CD4-positive, alpha-beta T cell (primary cell): ENCODE measurements at regions not wholly inside any gene's neighbourhood (a gene's known extent, or its start where the extent isn't known, plus 50 kb on each side); places are given as distances from the start of the nearest gene placed in this dataset.

Source experiments
- ATAC-seq: fragments of 200-7000 bp; cut with Tn5 transposase; one replicate; pipeline ENCODE4 v1.10.0; 2022; ENCODE audit warnings: mild to moderate bottlenecking; ENCODE audit not compliant: poor library complexity
- CTCF ChIA-PET: fragments of 350-600 bp; sonication (Branson Sonifier 250); formaldehyde crosslinking; loops from one replicate; lab custom pipeline; 2021; ENCODE audit warnings: antibody characterized with exemption, inconsistent platforms; lab: Charles Lee
- POLR2A ChIA-PET: fragments of 350-600 bp; sonication (Branson Sonifier 250); formaldehyde crosslinking; loops from one replicate; lab custom pipeline; 2021; ENCODE audit warnings: antibody characterized with exemption, inconsistent platforms; lab: Charles Lee
- DNase-seq, 14 experiments: peaks; one replicate each; pipeline ENCODE4 v3.0.0-alpha.2; 2013 to 2020; ENCODE audit warnings: mixed read lengths in 2 of 14
- H3K27ac ChIP-seq, 2 donors: one replicate each; pipeline versions ENCODE4 v1.5.1 to v1.7.0; 2013; ENCODE audit warnings: low read length in 2 of 2, low read depth in 1 of 2, mild to moderate bottlenecking in 1 of 2
- H3K27me3 ChIP-seq, 2 experiments: 1 replicate in 1 of 2; 2 replicates in 1 of 2; pipeline versions ENCODE4 v1.6.1 to v1.7.0; 2013; ENCODE audit warnings: low read length in 2 of 2, control low read depth in 1 of 2, mild to moderate bottlenecking in 1 of 2, moderate library complexity in 1 of 2; ENCODE audit not compliant: insufficient read depth in 2 of 2, control insufficient read depth in 1 of 2
- H3K36me3 ChIP-seq: one replicate; pipeline ENCODE4 v1.6.1; 2013; ENCODE audit warnings: low read length, control low read depth; ENCODE audit not compliant: insufficient read depth
- H3K4me1 ChIP-seq: one replicate; pipeline ENCODE4 v1.6.1; 2013; ENCODE audit warnings: low read length, control low read depth; ENCODE audit not compliant: insufficient read depth
- H3K4me3 ChIP-seq: one replicate; pipeline ENCODE4 v1.5.1; 2013; ENCODE audit warnings: mild to moderate bottlenecking, low read length, moderate library complexity
- H3K9me3 ChIP-seq, 2 experiments: 1 replicate in 1 of 2; 2 replicates in 1 of 2; pipeline versions ENCODE4 v1.6.1 to v1.7.0; 2013; ENCODE audit warnings: low read length in 2 of 2, mild to moderate bottlenecking in 2 of 2, control low read depth in 1 of 2, moderate library complexity in 1 of 2; ENCODE audit not compliant: control insufficient read depth in 1 of 2, insufficient read depth in 1 of 2
- H3K27ac Mint-ChIP-seq: one replicate; pipeline ENCODE4 v1.8.0; 2020; ENCODE audit warnings: mixed read lengths
- H3K27me3 Mint-ChIP-seq: one replicate; pipeline ENCODE4 v1.8.0; 2021; ENCODE audit warnings: mixed read lengths
- H3K36me3 Mint-ChIP-seq: one replicate; pipeline ENCODE4 v1.8.0; 2021; ENCODE audit warnings: low read depth, mixed read lengths
- H3K4me1 Mint-ChIP-seq: one replicate; pipeline ENCODE4 v1.8.0; 2021; ENCODE audit warnings: low read depth, mixed read lengths
- H3K4me3 Mint-ChIP-seq: one replicate; pipeline ENCODE4 v1.8.0; 2020; ENCODE audit warnings: mild to moderate bottlenecking, mixed read lengths
- H3K9me3 Mint-ChIP-seq: one replicate; pipeline ENCODE4 v1.8.0; 2020; ENCODE audit warnings: mixed read lengths
- CTCF ChIP-seq: fragments of 200-600 bp; IDR thresholded peaks from one replicate; pipeline ENCODE4 v1.8.0; 2022; ENCODE audit warnings: antibody characterized with exemption, mild to moderate bottlenecking
- intact Hi-C, 2 experiments: fragments of 100-400 bp; cut with DNase I in 1 of 2; cut with micrococcal nuclease in 1 of 2; formaldehyde crosslinking; loops; one replicate each; pipeline versions ENCODE4 v1.15.1 to v1.9.0; 2023 to 2025; cut with DNase I, micrococcal nuclease

- Mint-ChIP-seq H3K9me3 (no peaks in the 10 kb centered on the region), H3K36me3 (no peaks in the 10 kb centered on the region), H3K27ac (no peak overlapping the region), H3K4me1 (no peaks in the 10 kb centered on the region), H3K27me3 (no peaks in the 10 kb centered on the region), H3K4me3 (no peak overlapping the region)
- no peaks in the 10 kb centered on the region for H3K36me3 ChIP-seq
- H3K27me3 ChIP-seq = no peaks in the 10 kb centered on the region
- H3K4me1 ChIP-seq = no peaks in the 10 kb centered on the region
- no peak for ATAC-seq
- intact Hi-C loops = no loop called here
- no peaks in the 10 kb centered on the region for H3K9me3 ChIP-seq
- no peak overlapping the region for H3K27ac ChIP-seq
- no peak for DNase-seq
- no peak overlapping the region for H3K4me3 ChIP-seq
- ChIA-PET CTCF (no interaction called here), POLR2A (no interaction called here)
- no peak for TF ChIP-seq CTCF
Observed at GRCh38 chr13:97746649-97747048, 206.8 kb upstream of the IPO5 start.

GRCh38 chr13:97749174-97749573 lies 204.3 kb upstream of the IPO5 start:
- DNase-seq (no peak), ATAC-seq (no peak)
- no peak for TF ChIP-seq CTCF
- no peak overlapping the region for H3K27ac ChIP-seq
- H3K4me3 ChIP-seq = no peak overlapping the region
- Mint-ChIP-seq H3K36me3 (no peaks in the 10 kb centered on the region), H3K27ac (no peak overlapping the region), H3K4me1 (no peaks in the 10 kb centered on the region), H3K27me3 (peaks cover 4% of the 10 kb centered on the region), H3K4me3 (no peak overlapping the region), H3K9me3 (no peaks in the 10 kb centered on the region)
- H3K27me3 ChIP-seq = peaks cover 0 to 1% of the 10 kb centered on the region in 2 experiments
- POLR2A ChIA-PET = no interaction called here
- intact Hi-C loops = no loop called here
- no peaks in the 10 kb centered on the region for H3K9me3 ChIP-seq
- H3K4me1 ChIP-seq = no peaks in the 10 kb centered on the region
- no peaks in the 10 kb centered on the region for H3K36me3 ChIP-seq
- CTCF ChIA-PET = no interaction called here

GRCh38 chr13:97751477-97751876 lies 202.0 kb upstream of the IPO5 start:
- H3K4me1 ChIP-seq = no peaks in the 10 kb centered on the region
- no peak overlapping the region for H3K4me3 ChIP-seq
- H3K27me3 ChIP-seq = peaks cover 0 to 4% of the 10 kb centered on the region in 2 experiments
- CTCF ChIA-PET = no interaction called here
- no peaks in the 10 kb centered on the region for H3K9me3 ChIP-seq
- H3K27ac ChIP-seq = no peak overlapping the region
- ATAC-seq (no peak), DNase-seq (no peak)
- Mint-ChIP-seq H3K4me1 (no peaks in the 10 kb centered on the region), H3K36me3 (no peaks in the 10 kb centered on the region), H3K9me3 (no peaks in the 10 kb centered on the region), H3K27ac (no peak overlapping the region), H3K27me3 (peaks cover 8% of the 10 kb centered on the region), H3K4me3 (no peak overlapping the region)
- intact Hi-C loops = no loop called here
- no peaks in the 10 kb centered on the region for H3K36me3 ChIP-seq
- POLR2A ChIA-PET = no interaction called here
- TF ChIP-seq CTCF = no peak
